ENCODE measurements at regions not wholly inside any gene's neighbourhood (a gene's known extent, or its start where the extent isn't known, plus 50 kb on each side); places are given as distances from the start of the nearest gene placed in this dataset.

GRCh38 chr16:87068762-87069150, 248.4 kb downstream of the C16orf95 start:
- H3K27ac ChIP-seq (ENCODE audit: low read depth in 1 of 2, low read length in 2 of 2), result no peak overlapping the region
- TF ChIP-seq HNF4G (IDR thresholded peaks at IDR 0.05) (no peak), YY1 (IDR thresholded peaks at IDR 0.05) (no peak)
- TF ChIP-seq, protein P1, sequence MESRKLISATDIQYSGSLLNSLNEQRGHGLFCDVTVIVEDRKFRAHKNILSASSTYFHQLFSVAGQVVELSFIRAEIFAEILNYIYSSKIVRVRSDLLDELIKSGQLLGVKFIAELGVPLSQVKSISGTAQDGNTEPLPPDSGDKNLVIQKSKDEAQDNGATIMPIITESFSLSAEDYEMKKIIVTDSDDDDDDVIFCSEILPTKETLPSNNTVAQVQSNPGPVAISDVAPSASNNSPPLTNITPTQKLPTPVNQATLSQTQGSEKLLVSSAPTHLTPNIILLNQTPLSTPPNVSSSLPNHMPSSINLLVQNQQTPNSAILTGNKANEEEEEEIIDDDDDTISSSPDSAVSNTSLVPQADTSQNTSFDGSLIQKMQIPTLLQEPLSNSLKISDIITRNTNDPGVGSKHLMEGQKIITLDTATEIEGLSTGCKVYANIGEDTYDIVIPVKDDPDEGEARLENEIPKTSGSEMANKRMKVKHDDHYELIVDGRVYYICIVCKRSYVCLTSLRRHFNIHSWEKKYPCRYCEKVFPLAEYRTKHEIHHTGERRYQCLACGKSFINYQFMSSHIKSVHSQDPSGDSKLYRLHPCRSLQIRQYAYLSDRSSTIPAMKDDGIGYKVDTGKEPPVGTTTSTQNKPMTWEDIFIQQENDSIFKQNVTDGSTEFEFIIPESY (IDR thresholded peaks at IDR 0.05), result no peak
- TF ChIP-seq, protein P2, sequence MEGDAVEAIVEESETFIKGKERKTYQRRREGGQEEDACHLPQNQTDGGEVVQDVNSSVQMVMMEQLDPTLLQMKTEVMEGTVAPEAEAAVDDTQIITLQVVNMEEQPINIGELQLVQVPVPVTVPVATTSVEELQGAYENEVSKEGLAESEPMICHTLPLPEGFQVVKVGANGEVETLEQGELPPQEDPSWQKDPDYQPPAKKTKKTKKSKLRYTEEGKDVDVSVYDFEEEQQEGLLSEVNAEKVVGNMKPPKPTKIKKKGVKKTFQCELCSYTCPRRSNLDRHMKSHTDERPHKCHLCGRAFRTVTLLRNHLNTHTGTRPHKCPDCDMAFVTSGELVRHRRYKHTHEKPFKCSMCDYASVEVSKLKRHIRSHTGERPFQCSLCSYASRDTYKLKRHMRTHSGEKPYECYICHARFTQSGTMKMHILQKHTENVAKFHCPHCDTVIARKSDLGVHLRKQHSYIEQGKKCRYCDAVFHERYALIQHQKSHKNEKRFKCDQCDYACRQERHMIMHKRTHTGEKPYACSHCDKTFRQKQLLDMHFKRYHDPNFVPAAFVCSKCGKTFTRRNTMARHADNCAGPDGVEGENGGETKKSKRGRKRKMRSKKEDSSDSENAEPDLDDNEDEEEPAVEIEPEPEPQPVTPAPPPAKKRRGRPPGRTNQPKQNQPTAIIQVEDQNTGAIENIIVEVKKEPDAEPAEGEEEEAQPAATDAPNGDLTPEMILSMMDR (IDR thresholded peaks at IDR 0.05; ENCODE audit: low read depth, low read length, missing input control), result no peak
- peaks cover 0 to 4% (median 2%) of the 10 kb centered on the region in 4 donors for H3K27me3 ChIP-seq (ENCODE audit: control insufficient read depth in 4 of 4, insufficient read depth in 4 of 4, low read length in 3 of 4)

GRCh38 chr16:87070657-87071056, 246.5 kb downstream of the C16orf95 start:
- no peak overlapping the region for H3K4me3 ChIP-seq (ENCODE audit: low read depth in 1 of 3, low read length in 3 of 3)
- H3K9ac ChIP-seq (ENCODE audit: low read depth in 1 of 2, low read length in 2 of 2), result no peak overlapping the region
- no peaks in the 10 kb centered on the region for H3K9me3 ChIP-seq (ENCODE audit: control insufficient read depth in 4 of 4, low read length in 3 of 4)
- H3K27ac ChIP-seq (ENCODE audit: low read depth in 1 of 2, low read length in 2 of 2), result no peak overlapping the region
- H3K36me3 ChIP-seq (ENCODE audit: control insufficient read depth in 4 of 4, insufficient read depth in 3 of 4, low read depth in 1 of 4, low read length in 3 of 4), result no peaks in the 10 kb centered on the region
- DNase-seq (ENCODE audit: low spot score), result no peak
- WGBS, result 78% methylated on average over 9 of the region's 9 CpGs
- H3K27me3 ChIP-seq (ENCODE audit: control insufficient read depth in 4 of 4, insufficient read depth in 4 of 4, low read length in 3 of 4), result peaks cover 0 to 4% (median 0%) of the 10 kb centered on the region in 4 donors
- H3K4me1 ChIP-seq (ENCODE audit: control insufficient read depth in 4 of 4, insufficient read depth in 4 of 4, low read length in 3 of 4), result no peaks in the 10 kb centered on the region
- TF ChIP-seq NR2F2 (IDR thresholded peaks at IDR 0.05) (no peak), ATF3 (IDR thresholded peaks at IDR 0.05) (no peak), JUND (IDR thresholded peaks at IDR 0.05) (no peak), TAF1 (conservative IDR thresholded peaks at IDR 0.05) (no peak), RAD21 (IDR thresholded peaks at IDR 0.05) (no peak)
- TF ChIP-seq, protein P2 (IDR thresholded peaks at IDR 0.05; ENCODE audit: low read depth, low read length, missing input control), result no peak
- TF ChIP-seq, protein P1 (IDR thresholded peaks at IDR 0.05), result no peak

More at GRCh38 chr16:87068762-87069150, 248.4 kb downstream of the C16orf95 start:
- Histone ChIP-seq H3K36me3 (ENCODE audit: control insufficient read depth in 4 of 4, insufficient read depth in 3 of 4, low read depth in 1 of 4, low read length in 3 of 4) (no peaks in the 10 kb centered on the region), H3K9me3 (ENCODE audit: control insufficient read depth in 4 of 4, low read length in 3 of 4) (no peaks in the 10 kb centered on the region), H3K4me1 (ENCODE audit: control insufficient read depth in 4 of 4, insufficient read depth in 4 of 4, low read length in 3 of 4) (no peaks in the 10 kb centered on the region), H3K4me3 (ENCODE audit: low read depth in 1 of 3, low read length in 3 of 3) (no peak overlapping the region), H3K9ac (ENCODE audit: low read depth in 1 of 2, low read length in 2 of 2) (no peak overlapping the region)
- no peak for DNase-seq (ENCODE audit: low spot score)
- WGBS, result 84% methylated on average over 20 of the region's 20 CpGs

Data from liver (tissue), 8 donors.